ENCODE measurements at regions not wholly inside any gene's neighbourhood (a gene's known extent, or its start where the extent isn't known, plus 50 kb on each side); places are given as distances from the start of the nearest gene placed in this dataset.

GRCh38 chr20:48189181-48189580 is 403.9 kb upstream of the SULF2 start:
- DNase-seq (ENCODE audit: low spot score) = peak; percentile 14
- Histone ChIP-seq H3K27ac (ENCODE audit: low read depth, low read length, poor library complexity, severe bottlenecking) (no peak overlapping the region), H3K27me3 (replicated peaks; ENCODE audit: insufficient read depth, low read depth, low read length, poor library complexity) (no peaks in the 10 kb centered on the region), H3K9me3 (ENCODE audit: low read depth, low read length, poor library complexity, severe bottlenecking) (no peaks in the 10 kb centered on the region), H3K4me1 (ENCODE audit: insufficient read depth, low read length, poor library complexity, severe bottlenecking) (peaks cover 4% of the 10 kb centered on the region), H3K4me3 (ENCODE audit: low read depth, low read length, poor library complexity, severe bottlenecking) (no peak overlapping the region), H3K36me3 (ENCODE audit: insufficient read depth, low read length, poor library complexity, severe bottlenecking) (no peaks in the 10 kb centered on the region)
- ChIA-PET CTCF (interaction anchor here (0.6 to 0.7 kb wide), 2 partner anchors 434 to 1692 kb away, joined by 3 read pairs; no protein-coding TSS in a partner anchor), POLR2A (ENCODE audit: low non-redundant PET) (no interaction called here)
- intact Hi-C loops (cut with micrococcal nuclease; ENCODE audit: unreplicated experiment) = no loop called here
- BruUV-seq (replicated peaks) = no TSS peak
- no peak for TF ChIP-seq EZH2 (IDR thresholded peaks at IDR 0.05; ENCODE audit: borderline replicate concordance, low read depth, low read length, poor library complexity, severe bottlenecking)
- TF ChIP-seq, protein P1, sequence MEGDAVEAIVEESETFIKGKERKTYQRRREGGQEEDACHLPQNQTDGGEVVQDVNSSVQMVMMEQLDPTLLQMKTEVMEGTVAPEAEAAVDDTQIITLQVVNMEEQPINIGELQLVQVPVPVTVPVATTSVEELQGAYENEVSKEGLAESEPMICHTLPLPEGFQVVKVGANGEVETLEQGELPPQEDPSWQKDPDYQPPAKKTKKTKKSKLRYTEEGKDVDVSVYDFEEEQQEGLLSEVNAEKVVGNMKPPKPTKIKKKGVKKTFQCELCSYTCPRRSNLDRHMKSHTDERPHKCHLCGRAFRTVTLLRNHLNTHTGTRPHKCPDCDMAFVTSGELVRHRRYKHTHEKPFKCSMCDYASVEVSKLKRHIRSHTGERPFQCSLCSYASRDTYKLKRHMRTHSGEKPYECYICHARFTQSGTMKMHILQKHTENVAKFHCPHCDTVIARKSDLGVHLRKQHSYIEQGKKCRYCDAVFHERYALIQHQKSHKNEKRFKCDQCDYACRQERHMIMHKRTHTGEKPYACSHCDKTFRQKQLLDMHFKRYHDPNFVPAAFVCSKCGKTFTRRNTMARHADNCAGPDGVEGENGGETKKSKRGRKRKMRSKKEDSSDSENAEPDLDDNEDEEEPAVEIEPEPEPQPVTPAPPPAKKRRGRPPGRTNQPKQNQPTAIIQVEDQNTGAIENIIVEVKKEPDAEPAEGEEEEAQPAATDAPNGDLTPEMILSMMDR (conservative IDR thresholded peaks at IDR 0.05; ENCODE audit: low read depth, low read length) = peak; percentile 55

DNA sequence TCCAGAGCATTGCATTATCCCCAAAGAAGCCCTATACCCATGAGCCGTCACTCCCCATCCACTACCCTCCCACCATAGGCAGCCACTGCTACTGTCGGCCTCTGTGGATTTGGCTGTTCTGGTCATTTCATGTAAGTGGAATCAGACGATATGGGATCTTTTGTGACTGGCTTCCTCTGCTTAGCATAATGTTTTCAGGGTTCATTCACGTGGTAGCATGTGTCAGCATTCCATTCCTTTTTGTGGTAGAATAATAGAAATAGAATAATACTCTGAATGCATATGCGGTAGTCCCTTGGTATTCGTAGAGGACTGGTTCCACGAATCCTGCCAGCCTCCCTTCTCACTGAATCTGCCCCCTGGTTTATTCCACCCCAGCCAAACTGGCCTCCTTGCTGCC is 402.6 kb upstream of the SULF2 start:
- no peak overlapping the region for H3K4me3 ChIP-seq (ENCODE audit: low read depth, low read length, poor library complexity, severe bottlenecking)
- no peak for DNase-seq (ENCODE audit: low spot score)
- ChIA-PET POLR2A (ENCODE audit: low non-redundant PET) (no interaction called here), CTCF (no interaction called here)
- no TSS peak for BruUV-seq (replicated peaks)
- no peaks in the 10 kb centered on the region for H3K9me3 ChIP-seq (ENCODE audit: low read depth, low read length, poor library complexity, severe bottlenecking)
- TF ChIP-seq, protein P1 (conservative IDR thresholded peaks at IDR 0.05; ENCODE audit: low read depth, low read length) = no peak
- TF ChIP-seq EZH2 (IDR thresholded peaks at IDR 0.05; ENCODE audit: borderline replicate concordance, low read depth, low read length, poor library complexity, severe bottlenecking) = no peak
- intact Hi-C loops (cut with micrococcal nuclease; ENCODE audit: unreplicated experiment) = no loop called here
- H3K27me3 ChIP-seq (replicated peaks; ENCODE audit: insufficient read depth, low read depth, low read length, poor library complexity) = no peaks in the 10 kb centered on the region
- H3K36me3 ChIP-seq (ENCODE audit: insufficient read depth, low read length, poor library complexity, severe bottlenecking) = no peaks in the 10 kb centered on the region
- peaks cover 4% of the 10 kb centered on the region for H3K4me1 ChIP-seq (ENCODE audit: insufficient read depth, low read length, poor library complexity, severe bottlenecking)
- no peak overlapping the region for H3K27ac ChIP-seq (ENCODE audit: low read depth, low read length, poor library complexity, severe bottlenecking)

DNA sequence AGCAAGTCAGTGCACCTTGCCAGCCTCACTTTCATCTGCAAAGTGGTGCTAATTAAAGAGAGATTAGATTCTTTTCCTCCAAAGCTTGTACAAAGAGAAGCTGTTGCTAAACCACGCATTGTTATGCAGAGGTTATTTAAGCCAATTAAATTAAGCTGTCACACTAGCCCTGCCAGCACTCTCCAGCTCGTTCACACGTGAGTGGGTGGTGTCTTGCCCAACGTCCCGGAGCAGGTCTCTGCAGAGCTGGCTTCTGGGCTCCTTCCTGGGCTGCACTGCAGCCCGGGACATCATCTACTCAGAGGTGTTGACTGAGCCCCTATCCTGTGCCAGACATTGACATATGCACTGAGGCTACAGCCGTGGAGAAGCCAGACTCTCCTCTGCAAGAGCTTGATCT is 401.6 kb upstream of the SULF2 start:
- ChIA-PET POLR2A (ENCODE audit: low non-redundant PET) (no interaction called here), CTCF (no interaction called here)
- Histone ChIP-seq H3K36me3 (ENCODE audit: insufficient read depth, low read length, poor library complexity, severe bottlenecking) (no peaks in the 10 kb centered on the region), H3K4me3 (ENCODE audit: low read depth, low read length, poor library complexity, severe bottlenecking) (no peak overlapping the region), H3K9me3 (ENCODE audit: low read depth, low read length, poor library complexity, severe bottlenecking) (no peaks in the 10 kb centered on the region), H3K4me1 (ENCODE audit: insufficient read depth, low read length, poor library complexity, severe bottlenecking) (peaks cover 4% of the 10 kb centered on the region), H3K27ac (ENCODE audit: low read depth, low read length, poor library complexity, severe bottlenecking) (no peak overlapping the region), H3K27me3 (replicated peaks; ENCODE audit: insufficient read depth, low read depth, low read length, poor library complexity) (no peaks in the 10 kb centered on the region)
- TF ChIP-seq, protein P1 (conservative IDR thresholded peaks at IDR 0.05; ENCODE audit: low read depth, low read length) = no peak
- no peak for TF ChIP-seq EZH2 (IDR thresholded peaks at IDR 0.05; ENCODE audit: borderline replicate concordance, low read depth, low read length, poor library complexity, severe bottlenecking)
- intact Hi-C loops (cut with micrococcal nuclease; ENCODE audit: unreplicated experiment) = no loop called here
- DNase-seq (ENCODE audit: low spot score) = peak; percentile 53
- no TSS peak for BruUV-seq (replicated peaks)

Measured in A673 (cell line).